ENCODE measurements at regions not wholly inside any gene's neighbourhood (a gene's known extent, or its start where the extent isn't known, plus 50 kb on each side); places are given as distances from the start of the nearest gene placed in this dataset.

DNA sequence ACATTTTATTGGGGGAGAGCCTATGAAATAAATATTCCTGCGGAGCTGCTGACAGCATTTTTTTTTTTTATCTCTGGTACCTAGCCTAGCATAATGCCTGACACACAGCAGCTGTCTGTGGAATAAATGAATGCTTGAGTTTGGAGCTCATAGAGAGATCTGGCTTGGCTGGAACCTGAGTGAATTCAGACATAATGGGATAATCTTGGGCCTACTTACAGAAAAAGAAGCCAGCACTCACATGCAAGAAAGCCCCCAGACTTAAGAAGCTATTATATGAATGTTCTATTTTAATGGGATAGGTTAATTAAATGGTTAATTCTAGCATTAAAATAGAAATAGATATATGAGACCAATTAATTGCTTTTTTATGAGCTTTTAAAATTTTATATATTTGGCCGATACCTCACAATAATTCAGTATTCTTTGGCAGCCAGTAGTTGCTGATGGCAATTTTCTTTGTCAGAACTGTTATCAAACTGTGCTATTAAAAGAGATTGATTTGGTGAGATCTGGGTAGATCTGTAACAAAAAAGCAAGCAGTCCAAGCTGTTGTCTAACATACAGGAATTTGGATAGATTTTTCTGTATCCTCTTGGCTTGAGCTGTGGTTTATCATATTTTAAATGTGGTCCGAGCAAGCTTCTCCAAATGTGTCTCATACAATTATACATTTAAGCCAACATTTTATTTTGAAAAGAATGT, 654.2 kb downstream of the PCDH7 start:
- TF ChIP-seq GATA1 (IDR thresholded peaks at IDR 0.05; ENCODE audit: low read depth, low read length) (no peak), POLR2A (IDR thresholded peaks at IDR 0.05; ENCODE audit: low read length) (no peak)

DNA sequence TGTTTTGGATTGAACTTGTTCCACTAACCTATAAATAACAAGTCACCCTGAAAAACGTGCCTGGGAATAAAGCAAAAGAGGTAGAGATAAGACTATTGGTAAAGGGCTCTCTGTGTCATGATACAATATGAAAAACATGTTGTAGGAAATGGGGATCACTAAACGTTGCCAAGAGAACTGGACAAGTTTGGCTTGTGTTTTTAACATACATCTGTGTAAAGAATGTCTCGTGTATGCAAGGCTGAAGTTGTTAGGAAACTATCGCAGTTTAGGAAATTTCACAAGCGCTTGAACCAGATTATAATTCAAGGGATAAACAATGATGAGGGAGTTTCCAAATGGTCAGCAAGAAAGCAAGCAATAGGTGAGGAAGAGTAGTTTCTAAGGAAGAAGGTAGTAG, 655.8 kb downstream of the PCDH7 start:
- TF ChIP-seq POLR2A (IDR thresholded peaks at IDR 0.05; ENCODE audit: low read length) (no peak), GATA1 (IDR thresholded peaks at IDR 0.05; ENCODE audit: low read depth, low read length) (no peak)

More for the DNA sequence above, 654.2 kb downstream of the PCDH7 start:
- no peak for DNase-seq

DNA sequence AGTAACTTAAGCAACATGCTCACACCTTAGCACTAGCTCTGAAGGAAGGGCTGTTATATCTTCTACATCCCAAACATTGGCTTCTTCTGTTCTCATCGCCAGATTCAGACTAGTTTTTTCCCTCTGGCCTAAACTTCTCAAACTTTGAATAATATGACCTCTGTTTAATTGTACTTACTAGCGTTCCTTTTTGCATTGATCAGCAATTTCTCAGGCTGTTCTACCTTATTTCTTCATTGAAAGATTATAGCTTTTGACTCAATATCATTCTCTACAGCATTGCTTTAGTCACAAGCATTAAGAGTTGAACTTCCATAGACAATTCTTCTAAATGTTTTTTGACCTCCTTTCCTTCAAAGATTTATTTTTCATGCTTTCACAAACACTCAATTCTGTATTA, 659.2 kb downstream of the PCDH7 start:
- no peak for DNase-seq
- TF ChIP-seq POLR2A (IDR thresholded peaks at IDR 0.05; ENCODE audit: low read length) (no peak), GATA1 (IDR thresholded peaks at IDR 0.05; ENCODE audit: low read depth, low read length) (no peak)

More for the DNA sequence above, 655.8 kb downstream of the PCDH7 start:
- DNase-seq = no peak

DNA sequence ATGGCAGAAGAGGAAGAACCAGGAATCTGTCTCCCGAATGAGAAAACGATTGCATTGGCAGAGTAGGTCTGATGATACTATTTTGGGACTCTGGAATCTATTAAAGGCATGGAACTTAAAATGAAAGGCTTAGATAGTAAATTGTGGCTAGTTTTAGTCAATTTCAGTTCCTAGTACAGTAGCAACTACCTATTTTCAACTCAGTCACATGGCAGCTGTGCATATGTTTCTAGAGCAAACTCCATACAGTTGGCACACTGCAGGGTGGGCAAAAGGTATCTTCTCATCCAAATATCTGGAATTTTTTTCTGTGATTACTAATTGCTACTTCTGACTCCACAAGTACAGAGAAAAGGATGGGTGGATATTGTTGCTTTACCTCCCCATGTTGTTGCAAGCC, 663.6 kb downstream of the PCDH7 start:
- TF ChIP-seq GATA1 (IDR thresholded peaks at IDR 0.05; ENCODE audit: low read depth, low read length) = no peak
- no peak for TF ChIP-seq POLR2A (IDR thresholded peaks at IDR 0.05; ENCODE audit: low read length)

DNA sequence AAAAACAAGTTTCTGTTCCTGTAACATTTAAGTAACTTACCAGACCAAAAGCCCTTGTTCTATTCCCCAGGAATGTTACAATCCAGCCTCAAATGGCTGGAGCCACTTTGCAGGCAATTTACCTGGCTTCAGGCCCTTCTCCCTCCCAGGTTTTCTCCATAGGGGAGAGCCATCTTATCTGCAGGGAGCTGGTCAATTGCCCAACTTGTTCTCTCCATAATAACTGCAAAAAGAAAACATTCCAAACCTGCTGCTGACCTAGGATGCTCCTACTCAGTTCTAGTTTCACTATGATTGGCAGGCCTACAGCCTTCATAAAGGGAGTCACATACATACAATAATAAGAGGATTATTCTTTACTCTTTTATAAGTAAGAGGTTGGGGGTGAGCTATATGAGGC, 670.7 kb downstream of the PCDH7 start:
- no peak for DNase-seq
- TF ChIP-seq POLR2A (IDR thresholded peaks at IDR 0.05; ENCODE audit: low read length) = no peak
- no peak for TF ChIP-seq GATA1 (IDR thresholded peaks at IDR 0.05; ENCODE audit: low read depth, low read length)

More for the DNA sequence above, 663.6 kb downstream of the PCDH7 start:
- no peak for DNase-seq

DNA sequence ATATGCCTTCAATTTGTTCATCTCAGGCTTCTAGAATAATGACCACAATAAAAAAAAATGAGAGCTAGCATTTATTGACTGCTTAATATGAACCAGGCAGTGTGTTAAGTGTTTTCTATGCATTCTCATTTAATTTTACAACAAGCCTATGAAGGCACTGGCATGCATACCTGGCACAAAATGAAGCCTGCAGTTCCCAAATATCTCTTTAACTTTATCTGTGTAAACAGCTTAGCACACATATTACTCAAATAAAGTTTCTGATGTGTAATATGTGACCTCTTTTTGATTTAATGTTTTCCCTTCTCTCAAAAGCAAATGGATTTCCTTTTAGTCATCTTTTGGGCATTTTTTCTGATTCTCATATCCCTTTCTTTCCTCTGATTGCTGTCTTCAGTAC, 671.8 kb downstream of the PCDH7 start:
- DNase-seq = no peak
- TF ChIP-seq GATA1 (IDR thresholded peaks at IDR 0.05; ENCODE audit: low read depth, low read length) = no peak
- no peak for TF ChIP-seq POLR2A (IDR thresholded peaks at IDR 0.05; ENCODE audit: low read length)

DNA sequence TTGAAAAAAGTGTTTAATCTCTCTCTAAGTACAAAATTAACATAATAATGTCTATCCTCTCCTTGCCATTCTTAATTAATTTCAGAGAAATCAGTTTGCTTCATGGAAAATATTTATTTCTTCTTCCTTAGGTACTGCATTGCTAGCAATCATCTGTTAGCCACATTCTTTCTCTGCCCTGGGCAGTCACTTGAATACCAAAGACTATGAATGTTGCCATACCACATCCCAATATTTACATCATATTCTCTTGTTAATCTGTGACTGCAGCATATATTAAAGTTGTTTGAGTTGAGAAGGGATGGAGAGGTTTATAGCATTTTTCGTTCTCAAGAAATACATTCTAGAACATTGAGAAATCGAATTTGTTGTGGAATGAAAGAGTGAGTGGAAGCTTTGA, 672.8 kb downstream of the PCDH7 start:
- no peak for DNase-seq
- TF ChIP-seq GATA1 (IDR thresholded peaks at IDR 0.05; ENCODE audit: low read depth, low read length) (no peak), POLR2A (IDR thresholded peaks at IDR 0.05; ENCODE audit: low read length) (no peak)

DNA sequence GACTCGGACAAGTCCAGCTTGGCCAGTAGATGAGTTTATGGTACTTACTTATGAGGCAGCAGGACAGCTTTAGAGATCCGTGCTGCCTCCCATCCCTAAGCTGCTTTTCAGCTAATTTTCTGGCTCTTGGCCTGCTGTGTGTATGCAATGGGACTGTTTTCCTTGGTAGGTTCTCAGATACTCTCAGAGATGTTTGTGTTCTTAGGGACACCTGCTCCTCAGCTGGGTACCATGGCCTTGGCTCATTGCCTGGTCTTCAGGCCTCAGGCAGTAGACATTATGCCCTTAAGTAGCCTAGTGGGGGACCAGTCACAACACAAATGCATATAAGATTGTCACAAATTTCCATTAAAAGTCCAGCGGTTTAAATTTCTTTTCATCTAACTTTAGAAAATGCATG, 688.0 kb downstream of the PCDH7 start:
- TF ChIP-seq POLR2A (IDR thresholded peaks at IDR 0.05; ENCODE audit: low read length) (no peak), GATA1 (IDR thresholded peaks at IDR 0.05; ENCODE audit: low read depth, low read length) (no peak)
- DNase-seq = no peak

DNA sequence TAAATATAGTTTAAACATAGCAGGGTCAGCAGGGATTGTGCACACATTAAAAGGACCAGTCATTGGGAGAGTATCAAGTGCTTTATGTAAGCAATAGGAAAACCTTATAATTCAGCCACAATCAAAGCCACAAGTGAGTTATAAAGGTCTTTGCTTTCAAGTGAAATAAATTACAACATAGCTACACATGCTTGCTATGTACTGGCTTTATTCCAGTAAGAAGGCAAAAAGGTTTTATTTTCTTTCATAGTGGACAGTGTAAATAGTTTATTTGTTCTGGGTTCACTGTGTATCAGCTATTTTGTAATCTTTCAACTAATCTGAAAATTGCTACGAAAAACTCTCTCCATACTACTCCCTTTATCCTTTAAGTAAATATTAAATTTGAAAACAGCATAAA, 691.4 kb downstream of the PCDH7 start:
- TF ChIP-seq GATA1 (IDR thresholded peaks at IDR 0.05; ENCODE audit: low read depth, low read length) = no peak
- no peak for TF ChIP-seq POLR2A (IDR thresholded peaks at IDR 0.05; ENCODE audit: low read length)
- no peak for DNase-seq

DNA sequence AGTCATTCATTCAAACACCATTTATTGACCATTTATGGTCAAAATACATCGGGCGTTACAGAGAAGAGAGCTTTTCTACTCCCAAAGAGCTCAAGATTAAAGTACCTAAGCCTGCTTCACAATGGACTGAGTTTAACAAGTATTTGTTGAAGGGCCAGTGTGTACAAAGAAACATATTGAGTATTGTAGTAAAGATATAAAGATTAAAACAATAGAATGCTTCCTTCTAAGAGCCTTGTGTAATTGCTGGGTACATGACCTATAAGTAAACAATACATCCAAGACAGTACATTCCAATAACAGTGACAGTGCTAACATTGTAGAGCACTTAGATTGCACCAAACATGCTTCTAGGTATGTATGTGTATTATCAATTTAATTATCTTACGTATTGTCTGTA, 695.5 kb downstream of the PCDH7 start:
- DNase-seq = no peak
- TF ChIP-seq GATA1 (IDR thresholded peaks at IDR 0.05; ENCODE audit: low read depth, low read length) (no peak), POLR2A (IDR thresholded peaks at IDR 0.05; ENCODE audit: low read length) (no peak)

DNA sequence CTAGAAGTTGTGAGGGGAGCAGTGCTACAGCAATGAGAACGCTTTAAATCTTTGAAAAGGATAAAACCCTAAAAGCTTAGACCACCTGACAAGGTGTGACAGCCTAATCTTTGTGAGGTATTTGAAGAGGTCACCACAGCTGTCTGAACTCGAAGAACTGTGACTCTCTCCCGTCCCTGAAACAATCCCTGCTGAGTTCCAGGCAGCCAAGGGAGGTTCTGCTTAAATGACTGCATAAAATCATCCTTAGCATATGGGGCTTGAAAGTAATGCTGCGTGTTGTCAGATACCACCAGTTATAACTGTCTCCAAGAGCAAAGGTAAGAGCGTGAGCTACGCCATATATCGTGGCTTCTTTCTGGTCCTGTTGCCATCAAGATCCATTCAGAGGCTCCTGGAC, 696.3 kb downstream of the PCDH7 start:
- no peak for DNase-seq
- TF ChIP-seq GATA1 (IDR thresholded peaks at IDR 0.05; ENCODE audit: low read depth, low read length) (no peak), POLR2A (IDR thresholded peaks at IDR 0.05; ENCODE audit: low read length) (no peak)

DNA sequence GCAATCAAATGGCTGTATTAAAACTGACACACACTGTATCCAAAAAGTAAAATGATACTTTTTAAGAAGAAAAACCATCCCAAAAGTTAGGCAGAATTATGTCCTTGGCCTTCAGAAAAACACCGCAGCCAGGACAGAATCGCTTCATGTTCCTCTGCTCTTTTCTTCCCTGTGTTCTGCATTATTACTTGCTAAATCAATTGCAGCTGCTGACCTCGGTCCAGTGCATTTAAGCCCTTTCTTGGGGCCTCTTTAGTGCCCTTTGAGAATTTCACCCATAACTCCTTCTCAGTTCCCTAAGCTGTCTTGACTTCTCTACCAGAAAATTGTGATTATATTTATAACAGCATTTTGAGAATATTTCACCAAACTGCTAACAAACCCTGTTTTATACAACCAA, 696.9 kb downstream of the PCDH7 start:
- TF ChIP-seq GATA1 (IDR thresholded peaks at IDR 0.05; ENCODE audit: low read depth, low read length) = no peak
- no peak for TF ChIP-seq POLR2A (IDR thresholded peaks at IDR 0.05; ENCODE audit: low read length)
- DNase-seq = no peak

DNA sequence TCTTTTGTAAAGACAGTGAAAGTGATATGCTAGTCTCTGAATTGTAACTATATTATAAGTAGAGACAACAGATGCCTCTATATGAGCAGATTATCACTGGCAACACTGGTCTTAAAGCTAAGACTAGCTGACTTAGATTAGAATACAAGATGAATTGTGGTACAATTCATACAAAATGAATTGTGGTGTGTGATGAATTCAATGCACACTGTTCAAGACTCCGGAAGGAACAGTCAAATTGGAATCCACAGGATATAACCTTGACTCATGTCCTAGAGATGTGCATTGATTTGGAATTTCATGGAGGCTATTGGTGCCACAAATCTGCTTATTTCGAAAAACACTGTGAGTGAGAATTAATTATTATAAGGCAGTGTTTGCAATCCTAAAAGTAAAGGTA, 701.8 kb downstream of the PCDH7 start:
- TF ChIP-seq POLR2A (IDR thresholded peaks at IDR 0.05; ENCODE audit: low read length) = no peak
- no peak for TF ChIP-seq GATA1 (IDR thresholded peaks at IDR 0.05; ENCODE audit: low read depth, low read length)
- DNase-seq = no peak

DNA sequence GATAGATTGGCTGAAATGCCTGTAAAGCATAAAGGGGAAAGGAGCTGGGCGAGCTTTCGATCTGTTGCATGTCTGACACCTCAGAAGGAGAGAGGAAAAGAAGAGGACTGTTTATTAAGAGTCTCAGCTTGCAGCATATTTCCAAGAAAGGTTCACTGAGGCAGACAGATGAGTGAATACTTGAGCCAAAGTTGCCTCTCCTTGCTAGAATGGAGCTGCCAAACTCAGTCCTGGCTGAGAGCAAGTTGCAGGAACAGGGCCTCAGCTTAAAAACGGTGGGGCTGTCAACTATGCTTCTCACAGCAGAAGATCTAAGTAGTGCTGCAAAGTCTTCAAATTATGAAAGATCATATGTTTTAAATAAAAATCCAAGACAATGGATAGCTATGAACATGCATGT, 707.5 kb downstream of the PCDH7 start:
- DNase-seq = no peak
- TF ChIP-seq POLR2A (IDR thresholded peaks at IDR 0.05; ENCODE audit: low read length) (no peak), GATA1 (IDR thresholded peaks at IDR 0.05; ENCODE audit: low read depth, low read length) (no peak)

DNA sequence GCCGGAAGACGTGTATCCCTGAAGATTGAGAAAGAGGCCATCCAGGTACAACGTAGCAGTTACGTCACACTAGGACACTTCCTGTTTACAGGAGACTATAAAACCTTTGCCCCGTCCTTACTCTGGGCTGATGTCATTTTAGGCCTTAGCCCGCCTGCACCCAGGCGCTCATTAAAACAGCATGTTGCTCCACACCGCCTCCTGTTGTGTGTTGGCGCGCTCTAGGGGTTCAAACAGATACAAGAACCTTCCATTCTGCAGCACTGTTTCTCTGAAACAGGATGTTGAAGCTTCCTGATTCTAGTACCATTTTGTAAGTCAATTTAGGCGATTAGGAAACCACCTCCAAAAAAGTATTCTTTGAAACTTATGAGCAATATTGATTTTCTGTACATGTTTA, 722.1 kb downstream of the PCDH7 start:
- TF ChIP-seq POLR2A (IDR thresholded peaks at IDR 0.05; ENCODE audit: low read length) (no peak), GATA1 (IDR thresholded peaks at IDR 0.05; ENCODE audit: low read depth, low read length) (no peak)

More for the DNA sequence above, 722.1 kb downstream of the PCDH7 start:
- peak; percentile 3 to 17 for DNase-seq
